GM19351 (cell line): ENCODE measurements at regions not wholly inside any gene's neighbourhood (a gene's known extent, or its start where the extent isn't known, plus 50 kb on each side); places are given as distances from the start of the nearest gene placed in this dataset.

ENCODE experiments used
- ATAC-seq: cut with Tn5 transposase; IDR thresholded peaks from one replicate; pipeline ENCODE4 v1.9.1; 2021; ENCODE audit warnings: mild to moderate bottlenecking, moderate library complexity; ENCODE audit not compliant: unreplicated experiment

DNA sequence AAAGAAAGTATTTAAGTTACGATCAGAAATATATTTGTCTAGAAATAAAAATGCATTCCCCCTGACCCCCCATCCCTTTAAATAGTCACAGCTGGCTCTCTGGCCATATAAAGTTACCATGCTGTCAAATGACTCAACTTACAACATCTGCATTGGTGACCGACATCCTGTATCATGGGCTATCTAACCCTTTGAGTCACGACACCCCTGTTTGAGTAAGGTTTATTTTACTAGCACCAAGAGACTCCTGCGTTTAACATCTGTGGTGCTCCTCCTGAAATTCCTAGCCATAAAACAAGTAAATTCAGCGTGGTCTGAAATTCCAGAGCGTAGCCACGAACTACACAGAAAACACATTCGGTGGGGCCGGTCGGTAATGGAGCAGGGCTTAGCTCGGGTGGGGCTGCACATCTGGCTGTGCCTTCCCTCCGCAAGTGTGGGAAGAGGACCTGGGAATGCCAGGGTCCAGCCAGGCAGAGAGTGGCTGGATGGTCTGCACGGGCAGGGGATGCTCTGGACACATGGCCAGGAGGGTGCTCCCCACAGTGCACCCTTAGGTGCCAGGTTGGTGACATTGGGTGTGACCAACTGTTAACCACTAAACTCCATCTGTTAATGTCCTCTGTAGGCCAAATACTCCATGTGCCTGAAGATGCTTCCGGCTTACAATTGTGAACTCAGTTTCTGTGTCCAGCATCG is 53.0 kb upstream of the CLDN14 start:
- ATAC-seq = no peak

DNA sequence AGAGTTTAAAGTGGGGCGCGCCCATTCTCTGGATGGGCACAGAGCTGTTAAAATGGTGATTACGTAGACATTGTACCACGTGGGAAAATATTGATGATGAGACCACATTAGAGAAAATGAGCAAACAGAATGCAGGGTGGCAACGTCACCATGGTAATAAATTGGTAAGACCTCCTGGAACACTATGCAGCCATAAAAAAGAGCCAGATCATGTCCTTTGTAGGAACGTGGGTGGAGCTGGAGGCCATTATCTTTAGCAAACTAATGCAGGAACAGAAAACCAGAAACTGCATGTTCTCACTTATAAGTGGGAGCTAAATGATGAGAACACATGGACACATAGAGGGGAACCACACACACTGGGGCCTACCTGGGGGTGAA is 53.5 kb upstream of the CLDN14 start:
- ATAC-seq = no peak

DNA sequence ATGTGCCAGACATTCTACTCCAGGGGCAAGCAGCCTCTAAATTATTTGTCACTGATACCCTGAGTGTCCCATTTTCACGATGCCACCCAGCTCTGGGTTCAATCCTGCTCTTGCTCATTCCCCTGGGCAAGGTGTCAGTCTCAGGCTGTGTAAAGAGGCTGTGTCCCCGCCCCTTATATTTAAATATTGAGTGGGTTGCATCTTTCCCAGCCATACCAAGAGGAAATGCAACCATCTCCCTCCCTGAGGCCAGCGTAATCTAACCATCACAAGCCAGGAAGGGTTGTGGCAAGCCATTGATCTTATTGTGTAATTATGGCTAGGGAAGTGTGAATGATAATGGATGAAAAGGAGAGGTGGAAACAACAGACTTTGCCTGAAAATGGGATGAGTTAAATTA is 54.7 kb upstream of the CLDN14 start:
- ATAC-seq = no peak

DNA sequence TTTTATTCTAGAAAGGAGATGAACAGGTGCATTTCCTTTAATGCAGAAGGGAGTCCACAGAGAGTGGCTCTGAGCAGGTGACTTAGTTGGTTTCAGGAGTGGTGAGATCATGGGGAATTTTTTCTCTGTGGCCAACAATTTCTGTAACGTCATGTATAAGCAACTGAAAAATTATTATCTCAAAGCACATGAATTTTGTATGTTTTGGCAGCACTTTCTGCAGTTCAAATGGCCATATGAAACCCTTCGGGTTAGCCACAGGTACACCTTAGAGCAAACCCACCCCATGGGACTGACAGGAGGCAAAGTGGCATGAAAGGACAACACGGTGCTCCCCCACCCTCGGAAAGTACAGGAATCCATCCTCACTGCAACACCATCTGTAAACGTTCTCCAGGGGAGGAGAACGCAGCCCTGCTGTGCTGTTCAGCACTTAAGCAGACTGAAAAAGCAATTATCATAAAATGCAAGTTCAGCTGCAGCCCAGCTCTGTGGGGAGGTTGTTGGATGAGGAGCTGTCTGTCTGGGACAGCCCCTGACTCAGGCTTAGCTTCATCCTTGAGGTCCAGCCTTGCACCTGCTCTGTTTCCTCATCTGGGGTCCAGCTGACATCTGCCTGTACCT is 55.8 kb upstream of the CLDN14 start:
- ATAC-seq = peak; percentile 74

DNA sequence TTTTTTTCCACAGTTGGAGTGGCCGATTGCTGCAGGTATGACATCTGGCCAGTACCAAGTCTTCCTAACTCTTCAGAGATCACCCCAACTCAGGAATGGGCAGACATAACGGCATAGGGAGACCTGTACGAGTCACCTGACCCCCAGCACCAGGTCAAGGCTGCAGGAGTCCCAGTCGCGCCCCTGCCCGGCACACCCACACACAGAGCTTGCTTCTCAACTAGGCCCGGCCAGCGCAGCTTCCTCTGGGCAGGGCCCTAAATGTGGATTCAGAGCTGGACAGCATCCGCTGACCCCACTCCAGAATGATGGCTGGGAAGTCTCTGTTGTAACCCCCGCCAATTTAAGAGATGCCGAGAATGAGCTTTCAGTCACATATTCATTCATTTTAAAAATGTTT is 58.8 kb upstream of the CLDN14 start:
- ATAC-seq = no peak

DNA sequence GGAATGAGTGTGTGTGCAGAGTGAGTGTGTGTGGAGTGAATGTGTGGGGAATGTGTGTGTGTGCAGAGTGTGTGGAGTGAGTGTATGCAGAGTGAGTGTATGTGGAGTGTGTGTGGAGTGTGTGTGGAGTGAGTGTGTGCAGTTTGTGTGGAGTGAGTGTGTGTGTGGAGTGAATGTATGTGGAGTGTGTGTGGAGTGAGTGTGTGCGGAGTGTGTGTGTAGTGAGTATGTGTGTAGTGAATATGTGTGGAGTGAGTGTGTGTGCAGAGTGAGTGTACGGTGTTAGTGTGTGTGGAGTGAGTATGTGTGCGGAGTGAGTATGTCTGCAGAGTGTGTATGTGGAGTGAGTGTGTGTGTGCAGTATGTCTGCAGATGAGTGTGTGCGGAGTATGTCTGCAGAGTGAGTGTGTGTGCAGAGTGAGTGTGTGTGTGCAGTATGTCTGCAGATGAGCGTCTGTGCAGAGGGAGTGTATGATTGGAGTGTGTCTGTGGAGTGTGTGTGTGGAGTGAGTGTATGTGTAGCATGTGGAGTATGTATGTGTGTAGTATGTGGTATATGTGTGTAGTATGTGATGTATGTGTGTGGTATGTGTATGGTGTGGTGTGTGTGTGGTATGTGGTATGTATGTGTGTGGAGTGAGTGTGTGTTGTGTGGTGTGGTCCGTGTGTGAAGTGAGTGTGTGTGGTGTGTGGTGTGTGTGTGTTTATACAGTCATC is 59.7 kb upstream of the CLDN14 start:
- ATAC-seq = no peak

DNA sequence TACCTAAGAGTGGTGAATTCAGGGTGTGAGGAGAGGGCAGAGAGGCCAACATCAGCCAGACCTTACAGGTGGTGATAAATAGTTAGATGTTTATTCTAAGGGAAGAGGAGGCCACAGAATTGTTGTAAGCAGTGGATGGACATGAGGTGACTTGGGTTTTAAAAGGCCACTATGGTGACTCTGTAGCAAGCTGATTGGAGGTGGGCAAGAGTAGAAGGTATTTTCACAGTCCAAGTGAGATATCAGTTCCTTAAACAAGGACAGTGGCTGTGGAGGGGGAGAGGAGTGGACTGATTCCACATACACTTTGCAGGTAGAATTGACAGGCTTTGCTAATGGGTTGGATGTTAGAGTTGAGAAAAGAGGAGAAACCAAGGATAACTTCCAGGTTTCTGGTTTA is 60.8 kb upstream of the CLDN14 start:
- no peak for ATAC-seq

DNA sequence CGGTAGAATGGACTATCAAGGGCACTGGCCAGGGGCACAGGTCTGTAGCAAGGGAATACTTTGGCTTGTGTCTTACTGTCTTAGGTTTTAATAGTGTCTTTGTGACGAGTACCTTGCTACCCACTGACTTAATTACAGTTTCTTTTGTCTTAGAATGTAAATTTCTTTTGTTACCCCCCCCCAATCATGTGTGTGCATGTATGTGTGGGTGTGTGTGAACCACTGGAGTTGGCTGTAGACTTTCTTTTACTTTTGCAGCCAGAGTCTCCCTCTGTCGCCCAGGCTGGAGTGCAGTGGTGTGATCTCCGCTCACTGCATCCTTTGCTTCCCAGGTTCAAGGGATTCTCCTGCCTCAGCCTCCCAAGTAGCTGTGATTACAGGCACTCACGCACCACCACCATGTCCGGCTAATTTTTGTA is 61.8 kb upstream of the CLDN14 start:
- ATAC-seq = no peak

DNA sequence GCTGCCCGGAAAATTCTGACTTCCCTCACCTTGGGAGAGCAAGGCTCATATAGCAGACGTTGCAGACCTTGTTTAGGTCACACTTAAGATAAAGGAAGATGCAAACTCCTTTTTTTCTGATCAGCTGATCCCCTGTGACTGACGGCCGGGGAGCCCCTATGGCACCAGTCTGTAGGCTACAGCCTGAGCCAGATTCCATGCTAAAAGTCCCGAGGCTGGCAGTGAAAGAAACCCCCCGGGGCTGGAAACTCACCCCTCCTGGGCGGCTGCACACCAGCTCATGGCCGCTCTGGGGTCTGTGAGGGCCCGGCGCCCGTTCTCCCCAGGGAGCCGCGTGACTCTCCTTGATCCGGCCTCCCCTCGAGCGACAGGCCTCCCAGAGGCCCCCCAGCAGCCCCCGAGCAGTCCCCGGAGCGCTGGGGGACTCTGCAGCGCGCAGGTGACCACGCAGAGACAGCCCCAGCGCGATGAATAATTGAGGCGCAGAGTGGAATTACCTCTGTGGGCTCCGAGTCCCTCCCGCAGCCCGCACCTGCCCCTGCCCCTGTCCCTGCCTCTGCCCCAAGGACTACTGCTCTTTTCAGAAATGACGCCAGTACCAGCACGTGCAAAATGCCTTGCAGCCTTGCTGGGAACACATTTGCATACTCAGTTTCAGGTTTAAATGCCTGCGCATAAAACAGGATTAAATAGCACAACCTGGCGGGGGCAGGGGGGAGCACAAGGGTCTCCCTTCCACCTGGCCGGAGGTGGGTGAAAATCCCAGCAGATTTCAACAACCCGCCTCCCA is 62.6 kb upstream of the CLDN14 start:
- peak; percentile 71 for ATAC-seq

DNA sequence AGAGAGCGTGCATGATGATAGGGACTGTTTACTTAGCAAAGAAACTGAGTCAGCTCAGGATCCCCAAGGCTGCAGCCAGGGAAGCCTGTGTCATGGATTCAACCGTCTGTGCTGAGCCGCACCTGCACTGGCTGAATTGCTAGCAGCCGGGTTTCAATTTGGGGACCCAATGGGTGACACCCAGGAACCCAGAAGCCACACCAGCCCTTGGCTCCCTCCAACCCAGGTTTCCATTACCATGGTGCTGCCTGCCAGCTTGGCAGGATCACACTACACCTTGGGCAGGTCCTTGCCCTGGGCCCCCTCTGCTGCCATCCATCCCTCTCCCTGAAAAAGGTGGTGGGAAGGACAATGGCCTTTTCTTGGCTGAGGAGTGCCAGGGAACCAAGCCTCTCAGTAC is 64.0 kb upstream of the CLDN14 start:
- no peak for ATAC-seq

DNA sequence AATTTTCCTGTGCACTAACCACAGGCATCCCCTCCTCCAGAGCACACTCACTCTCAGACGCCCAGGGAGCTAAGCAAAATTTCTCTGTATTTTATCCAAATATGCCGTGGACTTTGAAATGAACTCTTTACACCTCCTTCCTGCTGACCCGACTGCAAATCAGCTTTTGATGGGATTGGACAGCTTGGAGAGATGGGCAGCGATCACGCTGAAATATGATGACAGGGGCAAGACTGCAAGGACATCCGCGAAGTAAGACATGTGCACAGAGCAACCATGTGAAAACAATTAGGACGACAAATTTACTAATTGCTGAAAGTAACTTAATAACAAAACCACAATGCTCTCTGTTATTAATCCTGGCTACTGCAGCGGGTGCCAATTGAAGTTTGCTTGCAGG is 64.6 kb upstream of the CLDN14 start:
- no peak for ATAC-seq

DNA sequence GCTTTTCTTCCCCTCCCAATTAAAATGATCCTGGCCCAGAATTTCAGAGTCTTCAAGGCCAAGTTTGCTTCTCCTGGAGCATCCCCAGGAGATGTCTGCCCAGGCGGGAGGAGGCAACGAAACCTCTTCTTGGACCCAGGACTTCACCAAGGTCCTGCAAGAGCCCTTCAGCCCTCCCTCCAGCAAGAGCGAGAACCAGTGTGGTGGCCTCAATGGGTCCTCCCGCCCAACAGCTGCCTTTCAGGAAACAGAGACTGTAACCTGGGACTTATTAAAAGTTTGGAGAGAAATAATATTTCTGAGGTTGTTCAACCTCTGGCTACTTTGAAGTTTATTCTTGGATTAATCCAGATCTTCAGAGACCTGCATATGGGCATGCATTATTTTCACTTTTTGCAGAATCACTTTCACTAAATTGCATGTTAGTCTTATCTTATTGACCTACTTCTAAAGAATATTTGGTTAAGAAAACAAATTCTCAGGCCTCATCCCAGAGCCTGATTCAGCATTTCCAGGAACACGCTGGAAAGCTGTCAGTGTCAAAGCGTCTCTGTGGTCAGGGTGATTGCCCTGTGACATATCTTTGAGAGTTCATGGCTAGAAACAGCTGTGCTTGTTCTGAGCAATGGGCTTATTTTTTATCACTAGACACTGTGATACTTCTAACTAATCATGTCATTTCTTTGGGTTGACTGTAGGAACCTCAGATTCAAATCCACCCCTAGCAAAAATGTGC is 66.0 kb upstream of the CLDN14 start:
- ATAC-seq = no peak

DNA sequence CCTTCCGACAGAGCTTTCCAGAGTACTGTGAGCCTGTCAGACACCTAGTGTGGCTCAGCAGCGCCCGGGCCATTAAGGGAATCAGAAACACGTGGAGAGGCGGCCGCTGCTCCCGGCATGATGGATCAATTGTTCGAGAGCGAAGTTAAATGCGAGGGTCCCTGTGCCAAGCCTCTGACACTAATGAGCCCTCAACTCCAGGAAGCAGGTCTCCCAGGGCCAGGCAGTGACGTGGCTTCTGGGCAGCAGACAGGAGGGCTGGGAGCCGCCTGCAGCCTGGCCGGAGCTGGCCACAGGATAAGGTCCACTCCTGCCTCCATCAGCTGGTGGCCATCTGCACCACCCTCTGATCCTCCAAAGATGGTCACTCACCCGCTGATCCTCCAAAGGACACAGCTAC is 67.5 kb upstream of the CLDN14 start:
- ATAC-seq = no peak

DNA sequence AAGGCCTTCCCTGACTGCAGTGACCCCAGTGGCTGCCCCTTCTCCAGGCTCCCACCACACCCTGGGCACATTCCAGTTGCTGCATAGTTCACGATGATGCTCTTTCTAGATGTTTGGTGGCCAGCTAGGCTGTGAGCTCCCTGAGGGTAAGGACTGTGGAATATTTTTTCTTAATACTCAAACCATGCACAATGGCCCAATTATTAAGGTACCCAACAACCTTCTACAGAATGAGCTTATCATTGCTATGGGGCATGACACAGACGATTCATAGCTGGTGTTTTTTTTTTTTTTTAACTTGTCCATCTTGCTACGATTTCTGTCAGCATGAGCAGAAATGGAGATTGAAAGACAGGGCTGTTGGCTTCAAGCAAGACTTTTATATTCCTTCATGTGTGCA is 68.9 kb upstream of the CLDN14 start:
- no peak for ATAC-seq

DNA sequence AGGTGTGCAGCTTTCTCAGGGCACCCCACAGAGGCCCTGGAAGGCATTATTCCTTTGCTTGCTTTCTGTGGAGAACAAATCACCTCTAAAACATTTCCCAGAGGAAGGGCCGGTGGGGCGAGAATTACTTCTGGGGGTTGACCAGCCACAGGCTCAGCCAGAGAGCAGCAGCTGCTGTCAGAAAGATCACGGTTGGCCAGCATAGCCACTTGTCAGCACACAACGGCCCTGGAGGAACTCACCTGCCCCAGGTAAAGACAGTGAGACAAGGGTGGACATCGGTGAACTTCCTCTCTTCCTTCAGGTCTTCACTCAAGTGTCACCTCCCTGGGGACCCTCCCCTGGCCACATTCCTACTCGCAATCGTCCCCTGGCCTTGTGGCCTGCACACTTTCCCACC is 69.5 kb upstream of the CLDN14 start:
- ATAC-seq = no peak

DNA sequence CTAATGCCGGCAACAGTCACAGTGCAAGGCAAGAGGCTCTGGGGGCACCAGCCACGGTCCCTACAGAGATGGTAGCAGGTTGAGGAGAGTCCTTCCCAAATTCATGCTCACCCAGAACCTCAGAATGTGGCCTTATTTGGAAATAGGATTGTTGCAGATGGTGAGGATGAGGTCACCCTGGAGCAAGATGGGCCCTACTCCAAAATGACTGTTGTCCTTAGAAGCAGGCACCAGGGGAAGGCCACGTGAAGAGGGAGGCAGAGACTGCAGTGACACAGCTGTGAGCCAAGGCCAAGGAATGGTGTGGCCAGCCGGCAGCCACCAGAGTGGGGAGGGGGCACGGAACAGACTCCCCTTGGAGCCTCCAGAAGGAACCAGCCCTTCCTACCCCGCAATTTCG is 70.8 kb upstream of the CLDN14 start:
- no peak for ATAC-seq

DNA sequence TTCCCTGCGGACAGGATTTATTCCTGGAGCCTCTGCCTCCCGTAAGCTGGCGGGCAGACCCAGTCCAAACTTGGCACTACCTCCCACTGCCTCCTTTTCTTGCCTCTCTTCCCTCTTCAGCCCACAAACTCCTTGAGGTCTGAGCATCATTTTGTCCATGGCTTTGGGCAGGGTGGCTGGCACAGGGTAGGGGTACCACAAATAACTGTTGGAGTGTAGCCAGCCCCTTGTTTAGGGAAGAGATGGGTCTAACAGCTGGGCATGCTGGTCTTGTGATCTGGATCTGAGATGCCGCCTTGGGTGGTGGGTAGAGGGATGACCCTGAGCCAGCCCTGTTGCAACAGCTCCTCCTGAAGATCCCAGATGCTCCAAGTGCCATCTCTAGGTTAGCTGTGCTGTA is 71.4 kb upstream of the CLDN14 start:
- no peak for ATAC-seq

DNA sequence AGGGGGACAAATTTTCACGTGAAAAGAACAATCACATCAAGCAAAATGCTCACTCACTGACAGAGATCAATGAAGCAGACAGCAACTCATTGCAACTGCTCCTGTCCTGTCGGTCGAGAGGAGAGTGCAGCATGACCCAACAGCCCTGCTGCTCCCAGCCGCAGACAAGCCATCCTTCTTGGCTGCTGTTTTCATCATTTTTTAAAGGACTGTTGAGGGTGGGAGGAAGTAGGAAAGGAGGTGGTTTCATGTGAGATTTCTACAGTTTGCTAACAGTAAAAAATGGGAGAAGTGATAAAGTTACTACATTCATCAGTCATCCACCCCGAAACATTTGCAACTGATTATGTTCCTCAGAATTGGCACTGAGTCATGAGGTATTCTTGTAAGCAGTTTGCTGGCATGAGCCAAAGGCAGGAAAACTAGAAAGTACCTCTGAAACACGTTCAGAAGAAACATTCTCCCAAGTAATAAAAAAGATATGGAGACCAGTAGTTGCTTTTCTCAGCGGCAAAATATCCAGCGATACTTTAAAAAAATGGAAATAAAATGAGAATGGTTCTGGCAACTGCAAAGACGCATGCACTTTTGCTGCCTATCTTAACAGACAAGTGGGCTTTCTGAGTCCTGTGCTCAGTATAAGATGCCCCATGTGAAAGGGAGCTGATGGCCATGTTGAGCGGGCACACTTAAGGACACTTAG is 72.0 kb upstream of the CLDN14 start:
- ATAC-seq = no peak

DNA sequence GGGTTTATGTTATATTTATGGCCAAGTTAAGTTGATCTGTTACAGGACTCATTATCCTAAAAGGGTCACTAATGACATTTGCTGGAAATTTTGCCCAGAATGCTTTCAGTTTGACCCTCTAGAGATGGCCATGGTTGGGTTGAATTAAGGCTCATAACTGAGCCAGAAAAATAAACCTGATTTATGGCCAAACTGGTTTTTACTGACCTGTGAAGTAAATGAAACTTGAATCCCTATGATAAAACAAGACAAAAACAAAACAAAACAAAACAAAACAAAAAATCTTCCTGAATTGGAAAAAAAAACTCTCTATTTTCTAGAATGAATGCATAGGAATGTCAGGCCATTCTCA is 72.5 kb upstream of the CLDN14 start:
- no peak for ATAC-seq

DNA sequence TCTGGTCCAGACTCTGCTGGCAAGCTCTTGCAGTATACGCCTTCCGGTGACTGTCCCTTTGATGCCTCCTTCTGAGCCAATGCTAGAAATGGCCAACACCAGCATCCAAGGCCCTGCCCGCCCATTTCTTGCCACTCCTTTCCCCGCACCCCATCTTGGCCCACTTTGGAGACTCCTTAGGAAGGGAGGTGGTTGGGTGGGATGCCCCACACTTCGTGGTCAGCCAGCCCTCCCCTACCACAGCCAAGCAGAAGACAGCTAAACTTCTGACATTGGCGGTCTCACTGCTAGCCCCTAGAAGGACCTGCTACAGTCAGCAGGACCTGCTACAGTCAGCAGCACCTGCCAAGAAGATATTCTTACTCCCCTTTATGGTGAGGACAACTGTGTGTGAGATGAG is 73.5 kb upstream of the CLDN14 start:
- ATAC-seq = no peak
